ENCODE measurements at regions not wholly inside any gene's neighbourhood (a gene's known extent, or its start where the extent isn't known, plus 50 kb on each side); places are given as distances from the start of the nearest gene placed in this dataset.

GRCh38 chr3:124553178-124553577 lies 177.1 kb upstream of the UMPS start:
- H3K36me3 Mint-ChIP-seq: no peaks in the 10 kb centered on the region
- 11% methylated on average over 1 of the region's 3 CpGs for WGBS (ENCODE audit: insufficient coverage)
- Histone ChIP-seq H3K36me3 (ENCODE audit: control insufficient read depth in 2 of 2, extremely low read depth in 1 of 2, insufficient read depth in 1 of 2, low read length in 1 of 2) (no peaks in the 10 kb centered on the region), H3K4me1 (ENCODE audit: control insufficient read depth in 1 of 2, extremely low read depth in 1 of 2, insufficient read depth in 2 of 2, low read length in 2 of 2) (peaks cover 0 to 3% of the 10 kb centered on the region in 2 experiments), H3K27ac (ENCODE audit: low read length) (no peak overlapping the region), H3K4me3 (ENCODE audit: control insufficient read depth in 1 of 2, extremely low read depth in 1 of 2, low read length in 1 of 2) (no peak overlapping the region), H3K9me3 (no peaks in the 10 kb centered on the region), H3K27me3 (replicated peaks in 1 of 2; ENCODE audit: control insufficient read depth in 2 of 2, extremely low read depth in 1 of 2, insufficient read depth in 2 of 2, low read length in 1 of 2) (peaks cover 0 to 9% of the 10 kb centered on the region in 2 experiments)
- ChIA-PET CTCF (interaction anchor here in 1 of 2 donors (1.5 kb wide), 1 partner anchor 12 kb away, joined by 4 read pairs; no protein-coding TSS in a partner anchor), POLR2A (no interaction called here)
- H3K27me3 Mint-ChIP-seq: peaks cover 44 to 59% of the 10 kb centered on the region in 2 donors
- H3K27ac Mint-ChIP-seq: peak overlapping the region in 1 of 2 donors; percentile 16
- no peak for ATAC-seq (replicated peaks in 1 of 4)
- DNase-seq: no peak
- H3K4me3 Mint-ChIP-seq: no peak overlapping the region
- H3K9me3 Mint-ChIP-seq: no peaks in the 10 kb centered on the region
- peaks cover 0 to 8% (median 6%) of the 10 kb centered on the region in 3 donors for H3K4me1 Mint-ChIP-seq

DNA sequence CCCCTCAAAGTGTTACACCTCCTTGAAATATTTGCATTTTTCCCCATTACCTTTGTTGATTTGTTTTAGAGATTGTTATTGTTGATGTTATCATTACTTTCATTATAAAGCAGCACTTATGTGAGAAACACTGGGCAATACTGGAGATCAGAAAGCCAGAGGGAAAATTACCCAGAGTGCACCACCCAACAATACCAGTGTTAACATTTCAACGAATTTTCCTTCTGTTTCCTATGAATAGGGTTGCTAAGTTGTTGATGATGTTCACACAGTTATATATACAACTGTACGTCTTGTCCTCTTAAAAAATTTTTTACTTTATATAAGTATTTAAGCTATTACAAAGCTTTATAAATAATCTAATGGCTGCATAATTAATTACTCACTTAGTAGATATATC lies 173.6 kb upstream of the UMPS start:
- ChIA-PET POLR2A (interaction anchor here in 1 of 2 donors (0.5 kb wide), 1 partner anchor 786 kb away, joined by 4 read pairs; no protein-coding TSS in a partner anchor), CTCF (interaction anchor here (0.8 to 1.5 kb wide), 4 partner anchors 9 to 147 kb away, joined by 3 to 7 read pairs (median 4); no protein-coding TSS in a partner anchor)
- Mint-ChIP-seq H3K9me3 (no peaks in the 10 kb centered on the region), H3K27me3 (peaks cover 52 to 53% of the 10 kb centered on the region in 2 donors), H3K4me3 (no peak overlapping the region), H3K36me3 (no peaks in the 10 kb centered on the region), H3K4me1 (peaks cover 0 to 6% (median 0%) of the 10 kb centered on the region in 3 donors), H3K27ac (no peak overlapping the region)
- H3K27me3 ChIP-seq (replicated peaks in 1 of 2; ENCODE audit: control insufficient read depth in 2 of 2, extremely low read depth in 1 of 2, insufficient read depth in 2 of 2, low read length in 1 of 2): peaks cover 0 to 16% of the 10 kb centered on the region in 2 experiments
- H3K9me3 ChIP-seq: no peaks in the 10 kb centered on the region
- ATAC-seq (replicated peaks in 1 of 4): no peak
- H3K4me1 ChIP-seq (ENCODE audit: control insufficient read depth in 1 of 2, extremely low read depth in 1 of 2, insufficient read depth in 2 of 2, low read length in 2 of 2): peaks cover 0 to 3% of the 10 kb centered on the region in 2 experiments
- H3K27ac ChIP-seq (ENCODE audit: low read length): no peak overlapping the region
- H3K36me3 ChIP-seq (ENCODE audit: control insufficient read depth in 2 of 2, extremely low read depth in 1 of 2, insufficient read depth in 1 of 2, low read length in 1 of 2): no peaks in the 10 kb centered on the region
- H3K4me3 ChIP-seq (ENCODE audit: control insufficient read depth in 1 of 2, extremely low read depth in 1 of 2, low read length in 1 of 2): no peak overlapping the region
- no CpG with 5 or more reads among the region's 2 CpGs for WGBS (ENCODE audit: insufficient coverage)
- DNase-seq: no peak

DNA sequence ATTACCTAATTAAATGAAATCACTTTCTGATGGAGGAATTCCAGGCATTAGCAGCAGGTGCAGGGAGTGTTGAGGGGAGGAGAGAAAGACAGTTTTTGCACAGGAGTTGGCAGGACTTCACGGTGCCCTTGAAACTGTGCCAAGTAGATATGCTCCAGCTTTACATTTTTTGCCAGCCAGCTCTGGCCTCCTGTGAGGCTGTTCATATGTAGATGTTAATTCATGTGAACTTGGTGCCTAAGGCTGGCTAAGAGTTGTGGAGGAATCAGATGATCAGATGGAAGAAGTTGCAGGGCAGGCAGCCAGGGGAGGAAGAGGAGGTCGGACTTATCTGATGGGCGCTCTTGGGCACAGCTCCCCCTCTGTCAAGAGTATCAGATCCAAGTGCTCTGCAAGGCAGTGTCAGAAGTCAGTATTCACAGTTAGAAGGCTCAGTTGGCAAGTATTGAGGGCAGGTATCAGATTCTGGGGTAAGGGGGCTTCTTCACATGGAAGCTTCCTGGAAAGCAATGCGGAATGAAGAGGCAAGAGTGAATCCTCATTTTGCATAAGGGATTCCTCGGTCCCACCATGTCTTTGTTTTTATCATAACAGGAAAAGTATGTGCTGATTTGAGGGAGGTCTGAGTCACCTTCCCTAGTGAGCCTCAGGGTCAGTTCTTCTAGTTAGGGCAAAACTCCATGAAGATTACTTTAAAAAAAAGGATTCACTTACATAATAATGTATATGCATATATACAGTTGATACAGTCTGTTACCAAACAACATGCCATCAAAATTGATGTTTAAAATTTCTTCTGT lies 172.6 kb upstream of the UMPS start:
- DNase-seq (no peak), ATAC-seq (replicated peaks in 1 of 4) (no peak)
- Histone ChIP-seq H3K4me3 (ENCODE audit: control insufficient read depth in 1 of 2, extremely low read depth in 1 of 2, low read length in 1 of 2) (no peak overlapping the region), H3K27ac (ENCODE audit: low read length) (no peak overlapping the region), H3K9me3 (no peaks in the 10 kb centered on the region), H3K36me3 (ENCODE audit: control insufficient read depth in 2 of 2, extremely low read depth in 1 of 2, insufficient read depth in 1 of 2, low read length in 1 of 2) (no peaks in the 10 kb centered on the region), H3K27me3 (replicated peaks in 1 of 2; ENCODE audit: control insufficient read depth in 2 of 2, extremely low read depth in 1 of 2, insufficient read depth in 2 of 2, low read length in 1 of 2) (peaks cover 0 to 16% of the 10 kb centered on the region in 2 experiments), H3K4me1 (ENCODE audit: control insufficient read depth in 1 of 2, extremely low read depth in 1 of 2, insufficient read depth in 2 of 2, low read length in 2 of 2) (peaks cover 0 to 3% of the 10 kb centered on the region in 2 experiments)
- Mint-ChIP-seq H3K9me3 (no peaks in the 10 kb centered on the region), H3K4me1 (peaks cover 0 to 6% (median 0%) of the 10 kb centered on the region in 3 donors), H3K27me3 (peaks cover 53% of the 10 kb centered on the region in 2 donors), H3K27ac (no peak overlapping the region), H3K36me3 (no peaks in the 10 kb centered on the region), H3K4me3 (no peak overlapping the region)
- CTCF ChIA-PET: interaction anchor here (0.5 to 1.5 kb wide), 6 partner anchors 8 to 146 kb away, joined by 3 to 7 read pairs (median 4); no protein-coding TSS in a partner anchor
- POLR2A ChIA-PET: no interaction called here
- 30% methylated on average over 2 of the region's 5 CpGs for WGBS (ENCODE audit: insufficient coverage)

DNA sequence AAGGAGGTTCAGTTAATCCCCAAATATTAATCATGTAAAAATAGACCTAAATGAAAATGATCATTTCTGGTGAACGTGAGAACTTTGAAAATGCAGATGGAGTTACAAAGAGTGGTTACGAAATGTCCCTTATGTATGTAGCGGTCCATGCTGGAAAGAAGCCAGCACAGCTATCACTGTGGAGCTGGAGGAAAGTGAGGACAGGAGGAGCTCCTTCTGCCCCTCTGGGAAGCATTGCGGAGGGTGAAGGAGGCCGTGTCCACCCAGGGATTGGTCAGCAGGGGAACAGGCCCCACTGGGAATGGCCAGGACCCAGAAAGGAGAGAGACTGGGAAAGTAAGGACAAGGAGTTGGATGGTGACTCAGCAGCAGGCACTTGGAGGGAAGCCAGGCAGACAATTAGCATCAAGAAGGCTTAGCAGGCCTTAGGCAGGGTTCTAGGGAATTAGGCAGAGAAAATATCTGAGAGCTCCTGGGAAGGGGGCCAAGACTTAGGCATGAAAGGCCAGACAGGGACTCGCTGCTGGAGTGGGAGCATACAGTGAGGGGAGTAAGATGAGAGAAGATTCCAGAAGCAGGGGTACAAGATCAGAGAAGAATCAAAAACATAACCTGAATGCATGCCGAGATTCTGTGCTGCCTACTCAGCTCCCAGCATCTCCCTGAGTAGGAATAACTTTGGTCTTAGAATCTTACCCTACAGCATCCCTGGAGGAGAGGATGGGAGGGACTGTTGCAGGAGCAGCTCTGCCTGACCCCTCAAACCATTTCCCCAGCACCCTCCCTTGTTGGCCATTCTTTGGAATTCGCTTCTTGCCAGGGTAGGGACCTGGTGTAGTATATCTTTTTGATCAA lies 171.0 kb upstream of the UMPS start:
- Histone ChIP-seq H3K27me3 (replicated peaks in 1 of 2; ENCODE audit: control insufficient read depth in 2 of 2, extremely low read depth in 1 of 2, insufficient read depth in 2 of 2, low read length in 1 of 2) (peaks cover 0 to 19% of the 10 kb centered on the region in 2 experiments), H3K4me1 (ENCODE audit: control insufficient read depth in 1 of 2, extremely low read depth in 1 of 2, insufficient read depth in 2 of 2, low read length in 2 of 2) (no peaks in the 10 kb centered on the region), H3K27ac (ENCODE audit: low read length) (no peak overlapping the region), H3K4me3 (ENCODE audit: control insufficient read depth in 1 of 2, extremely low read depth in 1 of 2, low read length in 1 of 2) (no peak overlapping the region), H3K36me3 (ENCODE audit: control insufficient read depth in 2 of 2, extremely low read depth in 1 of 2, insufficient read depth in 1 of 2, low read length in 1 of 2) (no peaks in the 10 kb centered on the region), H3K9me3 (no peaks in the 10 kb centered on the region)
- POLR2A ChIA-PET: no interaction called here
- DNase-seq (no peak), ATAC-seq (replicated peaks in 1 of 4) (peak in 2 of 4 experiments; percentile 4 to 27)
- peaks cover 53 to 57% of the 10 kb centered on the region in 2 donors for H3K27me3 Mint-ChIP-seq
- no peak overlapping the region for H3K27ac Mint-ChIP-seq
- no peak overlapping the region for H3K4me3 Mint-ChIP-seq
- H3K9me3 Mint-ChIP-seq: no peaks in the 10 kb centered on the region
- CTCF ChIA-PET: interaction anchor here (0.5 to 2.9 kb wide), 12 partner anchors 8 to 1406 kb away, joined by 3 to 17 read pairs (median 4); no protein-coding TSS in a partner anchor
- no peaks in the 10 kb centered on the region for H3K4me1 Mint-ChIP-seq
- WGBS (ENCODE audit: insufficient coverage): 86% methylated on average over 6 of the region's 8 CpGs
- no peaks in the 10 kb centered on the region for H3K36me3 Mint-ChIP-seq

DNA sequence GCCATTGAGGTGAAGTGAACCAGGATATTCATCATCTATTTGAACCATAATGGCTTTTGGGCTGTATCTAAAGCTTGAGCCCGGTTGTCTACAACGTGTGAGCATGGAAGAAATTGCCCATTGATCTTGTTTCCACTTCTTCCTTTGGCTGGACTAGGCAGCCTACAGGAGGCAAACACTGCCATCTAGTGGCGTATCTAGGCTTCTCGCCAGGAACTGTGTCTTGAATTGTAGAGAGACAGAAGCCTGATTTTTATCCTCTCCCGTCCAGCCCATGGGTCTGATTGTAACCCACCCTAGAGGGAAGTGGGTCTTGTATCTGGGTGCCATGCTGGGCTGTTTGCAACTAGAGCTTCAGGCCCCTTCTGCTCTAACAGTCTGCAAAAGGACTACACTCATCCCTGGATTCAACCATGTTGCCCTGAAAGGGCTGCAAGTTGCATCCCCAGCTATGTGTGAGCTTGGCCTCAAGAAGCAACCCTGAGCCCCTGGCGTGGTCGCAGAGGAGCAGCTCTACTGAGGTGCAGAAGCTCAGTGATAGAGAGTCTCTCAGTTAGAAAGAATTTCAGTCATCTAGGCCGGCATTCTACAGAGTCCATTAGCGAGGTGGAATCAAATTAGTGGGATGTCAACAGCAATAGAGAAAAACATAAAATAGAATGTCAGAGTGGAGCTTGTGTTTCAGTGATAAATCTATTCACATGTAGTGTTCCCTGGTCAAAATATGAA lies 170.2 kb upstream of the UMPS start:
- H3K27me3 Mint-ChIP-seq: peaks cover 47 to 50% of the 10 kb centered on the region in 2 donors

More for the DNA sequence above, 170.2 kb upstream of the UMPS start:
- Histone ChIP-seq H3K9me3 (no peaks in the 10 kb centered on the region), H3K36me3 (ENCODE audit: control insufficient read depth in 2 of 2, extremely low read depth in 1 of 2, insufficient read depth in 1 of 2, low read length in 1 of 2) (no peaks in the 10 kb centered on the region), H3K27me3 (replicated peaks in 1 of 2; ENCODE audit: control insufficient read depth in 2 of 2, extremely low read depth in 1 of 2, insufficient read depth in 2 of 2, low read length in 1 of 2) (peaks cover 0 to 19% of the 10 kb centered on the region in 2 experiments), H3K4me3 (ENCODE audit: control insufficient read depth in 1 of 2, extremely low read depth in 1 of 2, low read length in 1 of 2) (no peak overlapping the region), H3K4me1 (ENCODE audit: control insufficient read depth in 1 of 2, extremely low read depth in 1 of 2, insufficient read depth in 2 of 2, low read length in 2 of 2) (no peaks in the 10 kb centered on the region), H3K27ac (ENCODE audit: low read length) (no peak overlapping the region)
- Mint-ChIP-seq H3K9me3 (no peaks in the 10 kb centered on the region), H3K36me3 (no peaks in the 10 kb centered on the region), H3K4me3 (no peak overlapping the region), H3K27ac (no peak overlapping the region), H3K4me1 (no peaks in the 10 kb centered on the region)
- ATAC-seq (replicated peaks in 1 of 4): peak; percentile 40 to 71 (median 49)
- peak in 33 of 35 experiments; percentile 3 to 71 (median 30) for DNase-seq
- WGBS (ENCODE audit: insufficient coverage): 27% methylated on average over 6 of the region's 9 CpGs
- CTCF ChIA-PET: interaction anchor here (0.6 to 3.0 kb wide), 12 partner anchors 10 to 298 kb away, joined by 3 to 17 read pairs (median 4); no protein-coding TSS in a partner anchor
- POLR2A ChIA-PET: no interaction called here

Data from T-cell (primary cell).